Keratinocyte (primary cell): ENCODE measurements at regions not wholly inside any gene's neighbourhood (a gene's known extent, or its start where the extent isn't known, plus 50 kb on each side); places are given as distances from the start of the nearest gene placed in this dataset.

ENCODE experiments used
- DNase-seq: peaks from one replicate; pipeline ENCODE4 v3.0.0-alpha.2; 2011; ENCODE audit warnings: low read depth, missing footprints, low spot score
- FAIRE-seq: peaks from 2 replicates; lab custom pipeline; 2011; peaks lifted over from hg19 to GRCh38; lab: Jason Lieb, UNC
- H2AFZ ChIP-seq: 2 replicates; pipeline ENCODE4 v1.6.0; 2012; ENCODE audit warnings: low read length, control low read depth, inconsistent platforms; ENCODE audit not compliant: control insufficient read depth
- H3K27ac ChIP-seq: 2 replicates; pipeline ENCODE4 v1.5.1; 2011; ENCODE audit warnings: low read length; ENCODE audit not compliant: control insufficient read depth, insufficient read depth
- H3K27me3 ChIP-seq: 3 replicates; pipeline ENCODE4 v1.6.0; 2011; ENCODE audit warnings: low read length; ENCODE audit not compliant: control insufficient read depth, insufficient read depth; ENCODE audit errors: extremely low read depth
- H3K36me3 ChIP-seq, 2 experiments: 2 replicates in 1 of 2; 3 replicates in 1 of 2; pipeline ENCODE4 v1.5.1; 2011; ENCODE audit warnings: low read length in 2 of 2, mild to moderate bottlenecking in 1 of 2; ENCODE audit not compliant: control insufficient read depth in 2 of 2, insufficient read depth in 2 of 2; ENCODE audit errors: extremely low read depth in 1 of 2
- H3K4me1 ChIP-seq: 3 replicates; pipeline ENCODE4 v1.5.1; 2011; ENCODE audit warnings: low read length; ENCODE audit not compliant: control insufficient read depth, insufficient read depth; ENCODE audit errors: extremely low read depth
- H3K4me2 ChIP-seq: 3 replicates; pipeline ENCODE4 v1.6.0; 2011; ENCODE audit warnings: low read depth, low read length; ENCODE audit not compliant: control insufficient read depth, insufficient read depth; ENCODE audit errors: extremely low read depth
- H3K4me3 ChIP-seq, 3 experiments: fragments of 200-600 bp in 1 of 3; sonication (generic) in 1 of 3; 2 replicates in 2 of 3; 3 replicates in 1 of 3; pipeline ENCODE4 v1.5.1; 2011 to 2016; ENCODE audit warnings: low read length in 3 of 3, mild to moderate bottlenecking in 3 of 3, control low read depth in 2 of 3, inconsistent platforms in 1 of 3, low read depth in 1 of 3, mixed read lengths in 1 of 3, mixed run types in 1 of 3, moderate library complexity in 1 of 3; ENCODE audit not compliant: control insufficient read depth in 2 of 3, insufficient read depth in 2 of 3; ENCODE audit errors: extremely low read depth in 1 of 3
- H3K79me2 ChIP-seq: 2 replicates; pipeline ENCODE4 v1.6.0; 2012; ENCODE audit warnings: low read length; ENCODE audit not compliant: control insufficient read depth, insufficient read depth
- H3K9ac ChIP-seq: 3 replicates; pipeline ENCODE4 v1.6.0; 2011; ENCODE audit warnings: low read length; ENCODE audit not compliant: control insufficient read depth, insufficient read depth; ENCODE audit errors: extremely low read depth
- H3K9me1 ChIP-seq: 3 replicates; pipeline ENCODE4 v1.6.0; 2011; ENCODE audit warnings: low read length; ENCODE audit not compliant: control insufficient read depth, insufficient read depth; ENCODE audit errors: extremely low read depth
- H3K9me3 ChIP-seq: 2 replicates; pipeline ENCODE4 v1.5.1; 2012; ENCODE audit warnings: low read depth, low read length; ENCODE audit not compliant: control insufficient read depth
- H4K20me1 ChIP-seq: 3 replicates; pipeline ENCODE4 v1.6.0; 2011; ENCODE audit warnings: low read length; ENCODE audit not compliant: control insufficient read depth, insufficient read depth; ENCODE audit errors: extremely low read depth
- EZH2 ChIP-seq: IDR thresholded peaks from one replicate; pipeline ENCODE4 v1.6.1; 2012; ENCODE audit warnings: inconsistent platforms, mild to moderate bottlenecking, low read length, moderate library complexity
- dilution Hi-C: fragments of 300-500 bp; cut with MboI; formaldehyde crosslinking; loops from one replicate; pipeline ENCODE4 v1.7.0; 2020; ENCODE audit warnings: low sequenced_read_pairs; ENCODE audit not compliant: extremely low pct_ligation_motif_present
- TF ChIP-seq, protein P1 (sequence below), 3 experiments: IDR thresholded peaks in 1 of 3; conservative IDR thresholded peaks in 1 of 3; optimal IDR thresholded peaks in 1 of 3; 2 replicates in 2 of 3; 3 replicates in 1 of 3; pipeline versions ENCODE3 to v1.5.1; 2011; ENCODE audit warnings: low read length in 3 of 3, mild to moderate bottlenecking in 3 of 3, moderate library complexity in 2 of 3, control low read depth in 1 of 3, inconsistent platforms in 1 of 3; ENCODE audit not compliant: insufficient read depth in 2 of 3; ENCODE audit errors: extremely low read depth in 1 of 3

GRCh38 chr15:38646716-38647115 lies 82.1 kb upstream of the RASGRP1 start:
- no peak for DNase-seq
- FAIRE-seq: no peak

GRCh38 chr15:38647683-38648082 lies 83.1 kb upstream of the RASGRP1 start:
- no peak for FAIRE-seq
- Histone ChIP-seq H3K9me1 (no peaks in the 10 kb centered on the region), H3K36me3 (no peaks in the 10 kb centered on the region), H3K4me1 (peaks cover 28% of the 10 kb centered on the region), H3K4me3 (peak overlapping the region in 2 of 3 experiments; percentile 34 to 39), H4K20me1 (no peaks in the 10 kb centered on the region), H3K4me2 (peak overlapping the region; percentile 82), H3K27me3 (no peaks in the 10 kb centered on the region), H3K9ac (peak overlapping the region; percentile 24), H2AFZ (peak overlapping the region; percentile 42), H3K79me2 (no peaks in the 10 kb centered on the region), H3K9me3 (no peaks in the 10 kb centered on the region), H3K27ac (peak overlapping the region; percentile 66)
- dilution Hi-C loops: no loop called here
- DNase-seq: peak; percentile 7
- TF ChIP-seq, protein P1, sequence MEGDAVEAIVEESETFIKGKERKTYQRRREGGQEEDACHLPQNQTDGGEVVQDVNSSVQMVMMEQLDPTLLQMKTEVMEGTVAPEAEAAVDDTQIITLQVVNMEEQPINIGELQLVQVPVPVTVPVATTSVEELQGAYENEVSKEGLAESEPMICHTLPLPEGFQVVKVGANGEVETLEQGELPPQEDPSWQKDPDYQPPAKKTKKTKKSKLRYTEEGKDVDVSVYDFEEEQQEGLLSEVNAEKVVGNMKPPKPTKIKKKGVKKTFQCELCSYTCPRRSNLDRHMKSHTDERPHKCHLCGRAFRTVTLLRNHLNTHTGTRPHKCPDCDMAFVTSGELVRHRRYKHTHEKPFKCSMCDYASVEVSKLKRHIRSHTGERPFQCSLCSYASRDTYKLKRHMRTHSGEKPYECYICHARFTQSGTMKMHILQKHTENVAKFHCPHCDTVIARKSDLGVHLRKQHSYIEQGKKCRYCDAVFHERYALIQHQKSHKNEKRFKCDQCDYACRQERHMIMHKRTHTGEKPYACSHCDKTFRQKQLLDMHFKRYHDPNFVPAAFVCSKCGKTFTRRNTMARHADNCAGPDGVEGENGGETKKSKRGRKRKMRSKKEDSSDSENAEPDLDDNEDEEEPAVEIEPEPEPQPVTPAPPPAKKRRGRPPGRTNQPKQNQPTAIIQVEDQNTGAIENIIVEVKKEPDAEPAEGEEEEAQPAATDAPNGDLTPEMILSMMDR (optimal IDR thresholded peaks at IDR 0.05 in 1 of 3, IDR thresholded peaks at IDR 0.05 in 1 of 3, conservative IDR thresholded peaks at IDR 0.05 in 1 of 3; ENCODE audit: extremely low read depth in 1 of 3, insufficient read depth in 2 of 3, low read length in 3 of 3): peak; percentile 27 to 62 (median 42)
- TF ChIP-seq EZH2: no peak

More at GRCh38 chr15:38646716-38647115, 82.1 kb upstream of the RASGRP1 start:
- dilution Hi-C loops: no loop called here
- no peaks in the 10 kb centered on the region for H3K36me3 ChIP-seq
- no peaks in the 10 kb centered on the region for H3K9me1 ChIP-seq
- H4K20me1 ChIP-seq: no peaks in the 10 kb centered on the region
- H3K9ac ChIP-seq: no peak overlapping the region
- no peak for TF ChIP-seq EZH2
- TF ChIP-seq, protein P1 (optimal IDR thresholded peaks at IDR 0.05 in 1 of 3, IDR thresholded peaks at IDR 0.05 in 1 of 3, conservative IDR thresholded peaks at IDR 0.05 in 1 of 3; ENCODE audit: extremely low read depth in 1 of 3, insufficient read depth in 2 of 3, low read length in 3 of 3): no peak
- peaks cover 24% of the 10 kb centered on the region for H3K4me1 ChIP-seq
- H3K9me3 ChIP-seq: no peaks in the 10 kb centered on the region
- no peak overlapping the region for H2AFZ ChIP-seq
- no peak overlapping the region for H3K4me3 ChIP-seq
- H3K27ac ChIP-seq: no peak overlapping the region
- no peak overlapping the region for H3K4me2 ChIP-seq
- H3K27me3 ChIP-seq: no peaks in the 10 kb centered on the region
- H3K79me2 ChIP-seq: no peaks in the 10 kb centered on the region
